GM13976 (cell line): ENCODE measurements at regions not wholly inside any gene's neighbourhood (a gene's known extent, or its start where the extent isn't known, plus 50 kb on each side); places are given as distances from the start of the nearest gene placed in this dataset.

Experiments
- DNase-seq: peaks from one replicate; pipeline ENCODE4 v3.0.0; 2012; ENCODE audit warnings: low spot score
- in situ Hi-C: fragments of 300-500 bp; cut with MboI; formaldehyde crosslinking; loops from one replicate; pipeline ENCODE4 v1.12.0; 2022; ENCODE audit warnings: low sequenced_read_pairs, mixed read lengths, inconsistent platforms; ENCODE audit not compliant: unreplicated experiment
- TF ChIP-seq, protein P1 (sequence below): IDR thresholded peaks from 2 replicates; pipeline ENCODE4 v1.5.1; 2012; ENCODE audit warnings: borderline replicate concordance, mild to moderate bottlenecking; ENCODE audit not compliant: insufficient read depth; ENCODE audit errors: extremely low read depth, missing control alignments, control extremely low read depth

DNA sequence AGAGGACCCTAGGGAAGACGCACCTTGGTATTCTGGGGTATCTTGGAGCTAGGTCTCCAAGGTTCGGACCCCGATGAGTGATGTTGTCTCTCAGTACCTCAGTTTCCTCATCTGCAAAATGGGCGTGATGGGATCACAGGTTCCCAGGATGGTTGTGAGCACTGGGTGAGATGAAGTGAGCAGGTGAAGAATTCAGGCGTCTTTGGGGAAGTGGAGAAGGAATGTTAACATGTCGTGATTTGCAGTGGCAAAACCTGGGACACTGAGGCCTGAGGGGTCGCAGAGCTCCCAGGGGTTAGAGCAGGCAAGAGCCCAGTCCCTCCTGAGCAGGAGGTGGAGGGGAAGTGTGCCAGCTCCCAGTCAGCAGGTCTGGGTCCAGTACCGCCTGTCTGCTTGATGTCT, 215.1 kb upstream of the GSE1 start:
- TF ChIP-seq, protein P1, sequence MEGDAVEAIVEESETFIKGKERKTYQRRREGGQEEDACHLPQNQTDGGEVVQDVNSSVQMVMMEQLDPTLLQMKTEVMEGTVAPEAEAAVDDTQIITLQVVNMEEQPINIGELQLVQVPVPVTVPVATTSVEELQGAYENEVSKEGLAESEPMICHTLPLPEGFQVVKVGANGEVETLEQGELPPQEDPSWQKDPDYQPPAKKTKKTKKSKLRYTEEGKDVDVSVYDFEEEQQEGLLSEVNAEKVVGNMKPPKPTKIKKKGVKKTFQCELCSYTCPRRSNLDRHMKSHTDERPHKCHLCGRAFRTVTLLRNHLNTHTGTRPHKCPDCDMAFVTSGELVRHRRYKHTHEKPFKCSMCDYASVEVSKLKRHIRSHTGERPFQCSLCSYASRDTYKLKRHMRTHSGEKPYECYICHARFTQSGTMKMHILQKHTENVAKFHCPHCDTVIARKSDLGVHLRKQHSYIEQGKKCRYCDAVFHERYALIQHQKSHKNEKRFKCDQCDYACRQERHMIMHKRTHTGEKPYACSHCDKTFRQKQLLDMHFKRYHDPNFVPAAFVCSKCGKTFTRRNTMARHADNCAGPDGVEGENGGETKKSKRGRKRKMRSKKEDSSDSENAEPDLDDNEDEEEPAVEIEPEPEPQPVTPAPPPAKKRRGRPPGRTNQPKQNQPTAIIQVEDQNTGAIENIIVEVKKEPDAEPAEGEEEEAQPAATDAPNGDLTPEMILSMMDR, result no peak
- DNase-seq, result no peak
- in situ Hi-C loops, result no loop called here

DNA sequence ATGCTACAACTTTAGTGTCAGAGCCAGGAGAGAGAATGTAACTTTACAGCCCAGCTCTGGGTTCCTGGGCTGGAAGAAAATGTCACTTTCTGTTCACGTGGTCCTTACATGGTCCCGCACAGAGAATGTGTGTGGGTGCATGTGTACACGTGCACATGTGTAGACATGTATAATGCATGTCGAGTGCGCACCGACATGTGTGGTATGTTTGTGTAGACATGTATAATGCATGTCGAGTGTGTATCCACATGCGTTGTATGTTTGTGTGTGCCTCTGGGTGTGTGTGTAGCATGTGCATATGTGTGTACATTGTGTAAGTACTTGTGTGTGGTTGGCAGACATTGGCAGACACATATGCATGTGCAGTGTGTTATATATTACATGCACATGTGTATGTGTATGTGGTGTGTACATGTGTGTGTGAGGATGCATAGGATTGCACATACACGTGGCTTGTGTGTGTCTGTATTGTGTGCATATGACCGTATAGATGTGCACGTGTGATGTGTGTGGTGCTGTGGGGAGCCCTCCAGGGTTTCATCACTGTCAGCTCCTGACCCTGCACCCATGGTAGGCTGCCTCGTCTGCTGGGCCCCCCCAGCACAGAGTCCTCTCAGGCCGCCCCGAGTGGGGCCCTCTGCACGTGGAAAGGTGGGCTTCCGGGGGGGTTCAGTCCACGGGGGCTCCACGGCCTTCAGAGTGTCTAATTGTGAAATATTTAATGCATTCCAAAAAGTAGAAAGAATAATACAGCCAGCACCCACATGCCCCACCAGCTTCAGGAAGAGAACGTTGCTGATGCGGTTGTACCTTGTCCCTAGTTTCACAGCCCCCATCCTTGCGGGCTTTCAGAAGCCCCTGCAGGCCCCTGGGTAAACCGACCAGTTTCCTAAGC, 214.2 kb upstream of the GSE1 start:
- TF ChIP-seq, protein P1, result no peak
- in situ Hi-C loops, result no loop called here
- no peak for DNase-seq

DNA sequence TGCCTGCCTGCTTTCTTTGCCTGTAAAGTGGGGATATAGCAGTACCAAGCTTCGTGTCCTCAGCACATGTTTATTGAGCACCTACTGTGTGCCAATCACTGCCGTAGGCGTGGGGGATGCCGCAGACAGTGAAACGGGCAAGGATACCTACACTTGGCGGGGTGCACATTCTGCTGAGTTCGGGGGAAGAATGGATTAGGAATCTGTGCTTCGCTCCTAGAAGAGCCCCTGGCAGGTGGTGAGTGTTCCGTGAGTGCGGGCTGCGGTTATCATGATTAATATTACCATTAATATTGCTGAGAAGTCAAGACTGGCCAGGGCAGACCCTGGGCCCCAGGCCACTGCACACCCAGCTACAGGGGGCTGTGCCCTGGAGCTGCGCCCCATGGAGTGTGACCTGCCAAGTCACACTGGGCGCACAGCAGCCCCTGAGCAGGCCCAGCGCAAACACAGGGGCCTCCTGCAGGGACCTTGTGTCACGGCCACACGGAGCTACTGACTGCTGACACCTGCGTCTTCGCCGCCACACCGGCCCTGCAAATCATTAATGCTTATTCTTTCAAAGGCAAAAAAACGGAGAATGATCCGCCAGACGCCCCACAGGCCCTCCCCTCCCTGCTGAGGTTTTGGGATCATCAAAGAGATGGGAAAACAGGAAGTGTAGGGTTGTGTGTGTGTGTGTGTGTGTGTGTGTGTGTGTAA, 213.4 kb upstream of the GSE1 start:
- TF ChIP-seq, protein P1, result no peak
- DNase-seq, result no peak
- in situ Hi-C loops, result no loop called here

DNA sequence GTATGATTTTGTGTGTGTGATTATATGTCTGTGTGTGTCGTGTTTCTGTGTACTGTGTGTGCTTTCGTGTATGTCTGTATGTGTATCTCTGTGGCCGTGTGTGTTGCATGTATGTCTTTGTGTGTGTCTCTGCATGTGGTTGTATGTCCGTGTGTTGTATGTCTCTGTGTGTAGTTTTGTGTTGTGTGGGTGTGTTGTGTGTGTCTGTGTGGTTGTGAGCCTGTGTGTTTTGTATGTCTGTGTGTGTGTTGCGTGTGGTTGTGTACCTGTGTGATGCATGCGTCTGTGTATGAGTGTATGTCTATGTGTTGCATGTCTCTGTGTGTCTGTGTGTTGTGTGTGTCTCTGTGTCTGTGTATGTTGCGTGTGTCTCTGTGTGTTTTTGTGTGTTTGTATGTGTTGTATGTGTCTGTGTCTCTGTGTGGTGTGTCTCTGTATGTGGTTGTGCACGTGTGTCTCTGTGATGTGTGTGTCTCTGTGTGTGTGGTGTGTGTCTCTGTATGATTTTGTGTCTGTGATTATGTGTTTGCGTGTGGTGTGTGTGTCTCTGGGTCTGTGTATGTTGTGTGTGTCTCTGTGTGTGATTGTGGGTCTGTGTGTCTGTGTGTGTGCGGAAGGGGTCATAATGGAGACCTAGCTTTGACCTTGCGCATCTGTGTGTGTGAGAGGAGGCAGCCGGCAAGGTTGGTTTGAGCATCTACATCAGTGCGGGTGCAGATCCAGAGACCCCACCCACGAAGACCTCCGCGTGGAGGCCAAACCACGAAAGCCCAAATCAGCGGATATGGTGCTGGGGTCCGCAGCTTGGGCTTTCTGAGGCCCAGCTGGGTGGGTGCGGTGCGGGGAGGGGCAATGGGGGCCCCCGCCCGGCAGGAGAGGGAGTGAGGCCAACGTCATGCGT, 212.6 kb upstream of the GSE1 start:
- TF ChIP-seq, protein P1, result no peak
- no peak for DNase-seq
- in situ Hi-C loops, result no loop called here

DNA sequence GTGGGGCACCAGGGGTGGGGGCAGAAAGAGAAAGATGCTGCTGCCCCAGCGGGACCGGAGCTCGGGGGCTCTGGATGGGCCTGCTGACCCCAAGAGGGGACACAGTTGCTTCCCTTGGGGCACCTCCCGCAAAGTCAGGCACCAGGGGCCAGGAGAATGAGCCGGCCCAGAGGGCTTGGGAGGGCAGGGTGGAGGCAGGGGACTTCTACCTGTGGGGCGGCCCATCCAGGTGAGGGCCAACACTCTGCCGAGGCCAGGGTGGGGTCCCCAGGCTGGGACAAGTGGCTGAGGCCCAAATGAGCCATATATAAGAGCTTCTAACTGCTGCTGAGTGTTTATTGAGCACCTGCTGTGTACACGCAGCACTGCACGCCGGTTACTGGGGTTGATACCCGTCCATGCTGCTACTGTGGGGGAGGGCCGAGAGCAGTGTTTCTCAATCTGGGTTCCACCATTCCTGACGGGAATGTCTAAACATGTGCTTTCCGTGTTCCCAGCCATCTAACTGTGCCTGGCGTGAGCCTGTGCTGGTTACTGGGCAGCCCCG, 211.7 kb upstream of the GSE1 start:
- in situ Hi-C loops, result no loop called here

More for the DNA sequence above, 211.7 kb upstream of the GSE1 start:
- no peak for DNase-seq
- TF ChIP-seq, protein P1, result no peak
